Liver (tissue), 8 donors: ENCODE measurements at regions not wholly inside any gene's neighbourhood (a gene's known extent, or its start where the extent isn't known, plus 50 kb on each side); places are given as distances from the start of the nearest gene placed in this dataset.

Source experiments
- DNase-seq: peaks from one replicate; pipeline ENCODE4 v3.0.0-alpha.2; 2017; ENCODE audit warnings: low spot score
- H3K27ac ChIP-seq, 2 donors: one replicate each; pipeline ENCODE4 v1.7.0; 2013; ENCODE audit warnings: inconsistent platforms in 2 of 2, low read length in 2 of 2, control low read depth in 1 of 2, low read depth in 1 of 2, mild to moderate bottlenecking in 1 of 2
- H3K27me3 ChIP-seq, 4 donors: one replicate each; pipeline versions ENCODE4 v1.6.1 to v1.7.0; 2013; ENCODE audit warnings: low read length in 3 of 4, inconsistent platforms in 1 of 4, mild to moderate bottlenecking in 1 of 4, moderate library complexity in 1 of 4; ENCODE audit not compliant: control insufficient read depth in 4 of 4, insufficient read depth in 4 of 4
- H3K36me3 ChIP-seq, 4 donors: one replicate each; pipeline versions ENCODE4 v1.6.1 to v1.7.0; 2013; ENCODE audit warnings: low read length in 3 of 4, mild to moderate bottlenecking in 3 of 4, low read depth in 1 of 4, moderate library complexity in 1 of 4; ENCODE audit not compliant: control insufficient read depth in 4 of 4, insufficient read depth in 3 of 4
- H3K4me1 ChIP-seq, 4 donors: one replicate each; pipeline versions ENCODE4 v1.6.1 to v1.7.0; 2013; ENCODE audit warnings: low read length in 3 of 4, mild to moderate bottlenecking in 3 of 4, moderate library complexity in 1 of 4; ENCODE audit not compliant: control insufficient read depth in 4 of 4, insufficient read depth in 4 of 4
- H3K4me3 ChIP-seq, 3 donors: one replicate each; pipeline versions ENCODE4 v1.6.1 to v1.7.0; 2013; ENCODE audit warnings: low read length in 3 of 3, control low read depth in 1 of 3, low read depth in 1 of 3, mild to moderate bottlenecking in 1 of 3
- H3K9ac ChIP-seq, 2 donors: one replicate each; pipeline ENCODE4 v1.7.0; 2013; ENCODE audit warnings: low read length in 2 of 2, mild to moderate bottlenecking in 2 of 2, moderate library complexity in 2 of 2, control low read depth in 1 of 2, low read depth in 1 of 2
- H3K9me3 ChIP-seq, 4 donors: one replicate each; pipeline versions ENCODE4 v1.6.1 to v1.7.0; 2013; ENCODE audit warnings: low read length in 3 of 4; ENCODE audit not compliant: control insufficient read depth in 4 of 4
- EGR1 ChIP-seq, 2 donors: IDR thresholded peaks; 2 replicates each; pipeline ENCODE4 v1.6.1; 2016 to 2018; ENCODE audit warnings: antibody characterized with exemption in 2 of 2, low read depth in 2 of 2
- FOXA1 ChIP-seq: IDR thresholded peaks from 2 replicates; pipeline ENCODE4 v1.6.1; 2016; ENCODE audit warnings: antibody characterized with exemption
- FOXA2 ChIP-seq: IDR thresholded peaks from 2 replicates; pipeline ENCODE4 v1.6.1; 2016; ENCODE audit warnings: antibody characterized with exemption
- GABPA ChIP-seq, 2 donors: IDR thresholded peaks in 1 of 2; conservative IDR thresholded peaks in 1 of 2; 2 replicates each; pipeline ENCODE4 v1.6.1; 2016; ENCODE audit warnings: antibody characterized with exemption in 2 of 2, mild to moderate bottlenecking in 1 of 2, moderate library complexity in 1 of 2
- HNF4A ChIP-seq, 2 donors: conservative IDR thresholded peaks; 2 replicates each; pipeline ENCODE4 v1.6.1; 2016; ENCODE audit warnings: antibody characterized with exemption in 2 of 2, mild to moderate bottlenecking in 2 of 2
- HNF4G ChIP-seq: IDR thresholded peaks from 2 replicates; pipeline ENCODE4 v1.6.1; 2016; ENCODE audit warnings: antibody characterized with exemption
- JUND ChIP-seq, 2 donors: IDR thresholded peaks; 2 replicates each; pipeline ENCODE4 v1.6.1; 2016; ENCODE audit warnings: antibody characterized with exemption in 2 of 2
- NR2F2 ChIP-seq: IDR thresholded peaks from 2 replicates; pipeline ENCODE4 v1.6.1; 2016; ENCODE audit warnings: antibody characterized with exemption
- RAD21 ChIP-seq, 2 donors: IDR thresholded peaks; 2 replicates each; pipeline ENCODE4 v1.6.1; 2016; ENCODE audit warnings: antibody characterized with exemption in 2 of 2, mild to moderate bottlenecking in 2 of 2
- RXRA ChIP-seq, 2 donors: IDR thresholded peaks; 2 replicates each; pipeline ENCODE4 v1.6.1; 2017 to 2018; ENCODE audit warnings: antibody characterized with exemption in 2 of 2, mild to moderate bottlenecking in 1 of 2
- SP1 ChIP-seq: IDR thresholded peaks from 2 replicates; pipeline ENCODE4 v1.6.1; 2018; ENCODE audit warnings: antibody characterized with exemption, mild to moderate bottlenecking
- TAF1 ChIP-seq: conservative IDR thresholded peaks from 2 replicates; pipeline ENCODE4 v1.6.1; 2016; ENCODE audit warnings: antibody characterized with exemption, mild to moderate bottlenecking
- YY1 ChIP-seq: IDR thresholded peaks from 2 replicates; pipeline ENCODE4 v1.6.1; 2016; ENCODE audit warnings: antibody characterized with exemption, mild to moderate bottlenecking
- WGBS: extraction: QIAGEN DNeasy Blood & Tissue Kit; methylation state at CpG from one replicate; pipeline ENCODE4 v1.1.7; 2013; 5-methylcytosine and 5-hydroxymethylcytosine counted together
- TF ChIP-seq, protein P1 (sequence below): fragments of 150-350 bp; IDR thresholded peaks from 2 replicates; pipeline ENCODE4 v1.5.1; 2017; ENCODE audit warnings: improper control_type of control experiment, low read depth, low read length; ENCODE audit not compliant: missing input control
- TF ChIP-seq, protein P2 (sequence below): IDR thresholded peaks from 2 replicates; pipeline ENCODE4 v1.6.1; 2016; ENCODE audit warnings: antibody characterized with exemption
- TF ChIP-seq, protein P3 (sequence below): IDR thresholded peaks from 2 replicates; pipeline ENCODE4 v1.6.1; 2016; ENCODE audit warnings: antibody characterized with exemption
- TF ChIP-seq, protein P4 (sequence below): IDR thresholded peaks from 2 replicates; pipeline ENCODE4 v1.6.1; 2016; ENCODE audit warnings: antibody characterized with exemption, mild to moderate bottlenecking
- TF ChIP-seq, protein P5 (sequence below): IDR thresholded peaks from 2 replicates; pipeline ENCODE4 v1.6.1; 2016; ENCODE audit warnings: antibody characterized with exemption
- donor health status: healthy.
- donor health status: healthy.
- donor health status: healthy.
- donor health status: healthy.
- donor health status: healthy.

DNA sequence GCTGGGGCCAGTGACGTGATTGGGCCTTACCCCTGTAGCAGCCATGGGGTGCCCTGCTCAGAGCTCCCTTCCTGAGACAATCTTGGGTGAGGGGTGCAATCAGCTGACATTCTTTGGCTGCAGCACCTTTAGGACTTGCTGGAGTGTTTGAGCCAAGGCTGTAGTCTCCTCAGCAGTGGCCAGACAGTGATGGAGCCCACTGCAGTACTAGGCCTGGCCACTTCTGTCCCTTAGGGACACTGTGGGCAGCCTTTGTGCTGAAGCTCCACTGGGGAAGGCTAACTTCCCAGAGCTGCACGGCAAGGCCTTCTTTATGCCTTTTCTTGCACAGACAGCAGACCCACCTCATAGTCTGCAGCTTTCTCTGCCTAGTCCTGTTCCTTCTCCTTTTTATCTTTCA, 284.9 kb upstream of the IGF1R start:
- H3K9ac ChIP-seq, result no peak overlapping the region
- H3K4me3 ChIP-seq, result no peak overlapping the region
- no peaks in the 10 kb centered on the region for H3K9me3 ChIP-seq
- no peaks in the 10 kb centered on the region for H3K27me3 ChIP-seq
- 74% methylated on average over 2 of the region's 2 CpGs for WGBS
- H3K27ac ChIP-seq, result no peak overlapping the region
- DNase-seq, result no peak
- TF ChIP-seq HNF4A (conservative IDR thresholded peaks at IDR 0.05) (no peak), NR2F2 (no peak), GABPA (IDR thresholded peaks at IDR 0.05 in 1 of 2, conservative IDR thresholded peaks at IDR 0.05 in 1 of 2) (no peak), EGR1 (IDR thresholded peaks at IDR 0.05; ENCODE audit: low read depth in 2 of 2) (no peak), FOXA2 (no peak), HNF4G (no peak), RAD21 (IDR thresholded peaks at IDR 0.05) (no peak), SP1 (no peak), JUND (IDR thresholded peaks at IDR 0.05) (no peak), FOXA1 (no peak), YY1 (no peak)
- TF ChIP-seq, protein P1, sequence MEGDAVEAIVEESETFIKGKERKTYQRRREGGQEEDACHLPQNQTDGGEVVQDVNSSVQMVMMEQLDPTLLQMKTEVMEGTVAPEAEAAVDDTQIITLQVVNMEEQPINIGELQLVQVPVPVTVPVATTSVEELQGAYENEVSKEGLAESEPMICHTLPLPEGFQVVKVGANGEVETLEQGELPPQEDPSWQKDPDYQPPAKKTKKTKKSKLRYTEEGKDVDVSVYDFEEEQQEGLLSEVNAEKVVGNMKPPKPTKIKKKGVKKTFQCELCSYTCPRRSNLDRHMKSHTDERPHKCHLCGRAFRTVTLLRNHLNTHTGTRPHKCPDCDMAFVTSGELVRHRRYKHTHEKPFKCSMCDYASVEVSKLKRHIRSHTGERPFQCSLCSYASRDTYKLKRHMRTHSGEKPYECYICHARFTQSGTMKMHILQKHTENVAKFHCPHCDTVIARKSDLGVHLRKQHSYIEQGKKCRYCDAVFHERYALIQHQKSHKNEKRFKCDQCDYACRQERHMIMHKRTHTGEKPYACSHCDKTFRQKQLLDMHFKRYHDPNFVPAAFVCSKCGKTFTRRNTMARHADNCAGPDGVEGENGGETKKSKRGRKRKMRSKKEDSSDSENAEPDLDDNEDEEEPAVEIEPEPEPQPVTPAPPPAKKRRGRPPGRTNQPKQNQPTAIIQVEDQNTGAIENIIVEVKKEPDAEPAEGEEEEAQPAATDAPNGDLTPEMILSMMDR, result no peak
- TF ChIP-seq, protein P2, sequence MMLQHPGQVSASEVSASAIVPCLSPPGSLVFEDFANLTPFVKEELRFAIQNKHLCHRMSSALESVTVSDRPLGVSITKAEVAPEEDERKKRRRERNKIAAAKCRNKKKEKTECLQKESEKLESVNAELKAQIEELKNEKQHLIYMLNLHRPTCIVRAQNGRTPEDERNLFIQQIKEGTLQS, result no peak
- TF ChIP-seq, protein P3, sequence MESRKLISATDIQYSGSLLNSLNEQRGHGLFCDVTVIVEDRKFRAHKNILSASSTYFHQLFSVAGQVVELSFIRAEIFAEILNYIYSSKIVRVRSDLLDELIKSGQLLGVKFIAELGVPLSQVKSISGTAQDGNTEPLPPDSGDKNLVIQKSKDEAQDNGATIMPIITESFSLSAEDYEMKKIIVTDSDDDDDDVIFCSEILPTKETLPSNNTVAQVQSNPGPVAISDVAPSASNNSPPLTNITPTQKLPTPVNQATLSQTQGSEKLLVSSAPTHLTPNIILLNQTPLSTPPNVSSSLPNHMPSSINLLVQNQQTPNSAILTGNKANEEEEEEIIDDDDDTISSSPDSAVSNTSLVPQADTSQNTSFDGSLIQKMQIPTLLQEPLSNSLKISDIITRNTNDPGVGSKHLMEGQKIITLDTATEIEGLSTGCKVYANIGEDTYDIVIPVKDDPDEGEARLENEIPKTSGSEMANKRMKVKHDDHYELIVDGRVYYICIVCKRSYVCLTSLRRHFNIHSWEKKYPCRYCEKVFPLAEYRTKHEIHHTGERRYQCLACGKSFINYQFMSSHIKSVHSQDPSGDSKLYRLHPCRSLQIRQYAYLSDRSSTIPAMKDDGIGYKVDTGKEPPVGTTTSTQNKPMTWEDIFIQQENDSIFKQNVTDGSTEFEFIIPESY, result no peak
- TF ChIP-seq, protein P4, sequence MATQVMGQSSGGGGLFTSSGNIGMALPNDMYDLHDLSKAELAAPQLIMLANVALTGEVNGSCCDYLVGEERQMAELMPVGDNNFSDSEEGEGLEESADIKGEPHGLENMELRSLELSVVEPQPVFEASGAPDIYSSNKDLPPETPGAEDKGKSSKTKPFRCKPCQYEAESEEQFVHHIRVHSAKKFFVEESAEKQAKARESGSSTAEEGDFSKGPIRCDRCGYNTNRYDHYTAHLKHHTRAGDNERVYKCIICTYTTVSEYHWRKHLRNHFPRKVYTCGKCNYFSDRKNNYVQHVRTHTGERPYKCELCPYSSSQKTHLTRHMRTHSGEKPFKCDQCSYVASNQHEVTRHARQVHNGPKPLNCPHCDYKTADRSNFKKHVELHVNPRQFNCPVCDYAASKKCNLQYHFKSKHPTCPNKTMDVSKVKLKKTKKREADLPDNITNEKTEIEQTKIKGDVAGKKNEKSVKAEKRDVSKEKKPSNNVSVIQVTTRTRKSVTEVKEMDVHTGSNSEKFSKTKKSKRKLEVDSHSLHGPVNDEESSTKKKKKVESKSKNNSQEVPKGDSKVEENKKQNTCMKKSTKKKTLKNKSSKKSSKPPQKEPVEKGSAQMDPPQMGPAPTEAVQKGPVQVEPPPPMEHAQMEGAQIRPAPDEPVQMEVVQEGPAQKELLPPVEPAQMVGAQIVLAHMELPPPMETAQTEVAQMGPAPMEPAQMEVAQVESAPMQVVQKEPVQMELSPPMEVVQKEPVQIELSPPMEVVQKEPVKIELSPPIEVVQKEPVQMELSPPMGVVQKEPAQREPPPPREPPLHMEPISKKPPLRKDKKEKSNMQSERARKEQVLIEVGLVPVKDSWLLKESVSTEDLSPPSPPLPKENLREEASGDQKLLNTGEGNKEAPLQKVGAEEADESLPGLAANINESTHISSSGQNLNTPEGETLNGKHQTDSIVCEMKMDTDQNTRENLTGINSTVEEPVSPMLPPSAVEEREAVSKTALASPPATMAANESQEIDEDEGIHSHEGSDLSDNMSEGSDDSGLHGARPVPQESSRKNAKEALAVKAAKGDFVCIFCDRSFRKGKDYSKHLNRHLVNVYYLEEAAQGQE, result no peak
- TF ChIP-seq, protein P5, sequence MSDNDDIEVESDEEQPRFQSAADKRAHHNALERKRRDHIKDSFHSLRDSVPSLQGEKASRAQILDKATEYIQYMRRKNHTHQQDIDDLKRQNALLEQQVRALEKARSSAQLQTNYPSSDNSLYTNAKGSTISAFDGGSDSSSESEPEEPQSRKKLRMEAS, result no peak
- no peaks in the 10 kb centered on the region for H3K4me1 ChIP-seq
- no peaks in the 10 kb centered on the region for H3K36me3 ChIP-seq

DNA sequence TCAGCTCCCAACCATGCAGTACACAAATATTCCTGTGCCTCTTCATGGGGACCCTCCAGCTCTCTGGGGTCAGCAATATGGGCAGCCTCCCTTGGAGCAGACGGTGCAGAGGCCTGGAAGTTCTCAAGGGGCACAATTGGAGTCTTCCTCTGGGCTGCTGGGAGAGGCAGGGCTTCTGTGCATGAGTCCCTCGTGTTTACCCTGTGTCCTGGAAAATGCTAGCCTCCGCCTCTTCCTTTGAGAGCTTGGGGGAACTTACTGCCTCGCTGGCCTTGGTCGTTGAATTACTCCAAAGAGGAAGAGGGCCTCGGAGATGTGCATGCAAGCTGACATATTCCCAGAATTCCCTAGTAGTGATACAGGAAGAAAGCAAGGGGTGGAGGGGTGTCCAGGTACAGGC, 284.4 kb upstream of the IGF1R start:
- H3K9ac ChIP-seq, result no peak overlapping the region
- TF ChIP-seq JUND (IDR thresholded peaks at IDR 0.05) (no peak), TAF1 (no peak), NR2F2 (no peak), SP1 (no peak), EGR1 (IDR thresholded peaks at IDR 0.05; ENCODE audit: low read depth in 2 of 2) (no peak), RXRA (IDR thresholded peaks at IDR 0.05) (no peak), RAD21 (IDR thresholded peaks at IDR 0.05) (no peak), HNF4G (no peak), FOXA2 (no peak)
- TF ChIP-seq, protein P2, result no peak
- no peaks in the 10 kb centered on the region for H3K27me3 ChIP-seq
- H3K4me3 ChIP-seq, result no peak overlapping the region
- no peaks in the 10 kb centered on the region for H3K9me3 ChIP-seq
- whole genome bisulfite sequencing, result 67% methylated on average over 6 of the region's 6 CpGs
- H3K36me3 ChIP-seq, result no peaks in the 10 kb centered on the region
- H3K27ac ChIP-seq, result no peak overlapping the region
- no peaks in the 10 kb centered on the region for H3K4me1 ChIP-seq
- no peak for DNase-seq
